Stimulated activated CD8-positive, alpha-beta memory T cell treated with anti-CD3 and anti-CD28 coated beads, Interleukin-2, amount 100 ng/mL, for 1 hour (primary cell): ENCODE measurements at regions not wholly inside any gene's neighbourhood (a gene's known extent, or its start where the extent isn't known, plus 50 kb on each side); places are given as distances from the start of the nearest gene placed in this dataset.

Experiments
- DNase-seq, 2 donors: peaks; one replicate each; pipeline ENCODE4 v3.0.0-alpha.2; 2020; ENCODE audit warnings: low read depth in 2 of 2

DNA sequence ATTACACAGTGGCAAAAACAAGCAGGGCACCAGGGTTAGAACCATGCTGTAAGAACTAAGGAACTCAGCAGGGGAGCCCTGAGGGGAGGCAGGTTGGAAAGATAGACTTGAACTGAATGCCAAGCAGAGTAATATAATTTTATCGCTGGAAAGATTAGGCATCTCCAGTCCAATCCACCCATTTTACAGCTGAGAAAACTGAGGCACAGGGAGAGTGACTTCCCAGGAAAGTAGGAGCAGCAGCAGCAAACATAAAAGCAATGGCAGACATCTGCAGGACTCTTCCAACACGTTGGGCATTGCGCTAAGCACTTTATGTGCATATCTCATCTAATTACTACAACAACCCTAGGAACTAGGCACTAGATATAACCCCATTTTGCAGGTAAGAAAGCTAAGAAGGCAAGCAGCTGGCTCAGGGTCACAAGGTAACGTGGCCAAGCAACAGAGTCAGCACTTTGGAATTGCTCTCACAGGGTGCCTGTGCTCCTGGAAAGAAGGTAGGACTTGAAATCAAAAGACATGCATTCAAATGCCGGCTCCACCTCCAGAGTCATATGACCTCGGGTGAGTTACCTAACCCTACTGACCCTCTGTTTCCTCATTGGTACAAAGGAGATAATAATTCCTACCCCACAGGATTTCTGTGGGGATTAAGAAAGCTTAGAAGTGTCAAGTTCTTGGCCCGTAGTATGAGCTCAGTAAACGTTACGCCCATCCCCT, 215.3 kb downstream of the BARX2 start:
- DNase-seq, result no peak

DNA sequence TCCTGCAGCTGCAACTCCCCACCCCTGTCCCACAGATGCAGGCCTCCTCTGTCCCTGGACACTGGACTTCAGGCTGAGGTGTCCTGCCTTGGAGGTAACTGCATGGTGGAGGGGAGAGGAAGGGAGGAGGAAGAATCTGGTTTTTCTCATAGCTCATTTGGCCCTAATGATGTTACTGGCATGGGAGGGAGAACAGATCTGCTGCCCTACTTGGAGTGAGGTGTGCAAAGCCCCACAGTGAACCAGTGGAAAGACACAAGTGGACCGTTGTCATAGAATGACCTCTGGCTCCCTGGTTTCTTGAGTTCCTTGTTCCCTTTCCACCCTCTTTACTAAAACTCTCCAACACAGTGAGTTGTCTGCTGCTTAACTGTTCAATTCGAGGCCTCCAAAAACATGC, 215.9 kb downstream of the BARX2 start:
- no peak for DNase-seq

DNA sequence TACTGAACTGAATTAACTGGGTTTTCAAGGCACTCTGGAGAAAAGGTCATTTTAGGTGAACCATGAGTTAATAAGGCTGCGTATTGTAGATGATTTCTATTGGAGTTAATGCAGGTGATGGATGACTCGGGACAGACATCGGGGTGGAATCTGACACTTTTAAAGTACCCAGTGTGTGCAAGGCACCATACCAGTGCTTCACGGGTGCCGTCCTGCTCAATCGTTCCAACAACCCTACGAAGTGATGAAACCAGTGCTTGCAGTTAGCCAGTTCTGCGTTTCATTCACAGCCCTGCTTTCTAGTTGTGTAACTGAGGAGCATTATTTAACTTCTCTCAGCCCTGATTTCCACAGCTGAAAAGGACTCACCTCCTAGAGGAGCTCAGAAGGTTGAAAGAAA, 216.5 kb downstream of the BARX2 start:
- no peak for DNase-seq

DNA sequence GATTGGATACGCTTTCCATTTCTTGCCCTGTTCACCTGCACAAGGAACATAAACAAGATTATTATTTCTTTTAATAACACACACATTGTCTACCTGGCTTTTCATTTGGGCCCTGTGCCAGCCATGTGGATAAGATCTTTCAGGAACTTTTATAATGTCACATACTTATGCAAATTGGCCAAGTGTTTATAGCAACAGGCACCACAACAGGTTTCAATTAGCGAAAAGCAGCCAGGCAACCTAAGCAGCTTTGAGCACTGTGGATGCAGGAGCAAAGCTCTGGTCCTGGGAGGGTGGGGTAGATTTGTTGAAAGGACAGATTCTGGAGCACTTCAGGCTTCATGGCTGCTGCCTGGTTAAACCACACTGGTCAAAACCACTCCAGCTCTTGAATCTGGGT, 217.4 kb downstream of the BARX2 start:
- DNase-seq, result no peak

DNA sequence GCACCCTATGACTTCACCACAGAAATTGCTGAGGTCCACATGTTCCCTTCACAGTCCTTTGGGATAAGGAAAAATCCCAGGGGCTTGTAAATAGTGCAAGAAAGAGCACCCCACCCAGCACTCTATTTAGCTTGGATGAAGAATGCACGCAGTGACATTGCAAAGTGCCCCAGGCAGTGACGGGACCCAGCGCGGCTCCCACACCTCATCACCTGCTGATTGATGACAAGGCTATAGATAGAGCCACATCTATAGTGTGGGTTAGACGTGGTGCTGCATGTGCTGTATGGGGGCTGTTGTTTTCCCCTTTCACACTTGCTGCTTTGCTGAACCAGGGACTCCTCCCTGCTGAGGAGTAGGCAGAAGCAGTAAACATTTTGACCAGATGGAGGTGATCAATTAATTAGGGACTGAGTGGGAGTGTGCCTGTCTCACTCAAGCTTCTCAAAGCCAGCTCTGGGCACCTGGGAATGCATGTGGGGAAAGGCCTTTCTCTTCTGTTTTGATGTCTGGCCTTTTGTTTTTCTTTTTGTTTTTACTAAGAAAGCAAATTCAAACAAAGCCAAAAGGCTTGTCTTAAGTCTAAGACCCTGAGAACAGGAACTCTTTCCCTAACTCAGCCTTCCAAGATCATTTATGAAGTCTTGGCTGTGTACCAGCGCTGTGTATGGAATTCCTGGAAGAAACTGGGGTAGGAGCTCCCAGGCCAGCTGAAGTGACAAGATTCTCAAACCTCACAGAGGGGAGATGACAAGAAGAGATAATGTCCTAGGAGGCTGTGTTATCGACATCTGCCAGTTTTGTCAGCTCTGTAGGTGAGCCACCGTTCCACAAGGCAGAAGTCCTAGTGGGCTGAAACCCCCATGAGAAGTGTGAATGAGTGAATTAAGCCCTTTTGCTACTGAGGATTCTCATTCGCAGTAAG, 219.7 kb downstream of the BARX2 start:
- DNase-seq, result no peak

DNA sequence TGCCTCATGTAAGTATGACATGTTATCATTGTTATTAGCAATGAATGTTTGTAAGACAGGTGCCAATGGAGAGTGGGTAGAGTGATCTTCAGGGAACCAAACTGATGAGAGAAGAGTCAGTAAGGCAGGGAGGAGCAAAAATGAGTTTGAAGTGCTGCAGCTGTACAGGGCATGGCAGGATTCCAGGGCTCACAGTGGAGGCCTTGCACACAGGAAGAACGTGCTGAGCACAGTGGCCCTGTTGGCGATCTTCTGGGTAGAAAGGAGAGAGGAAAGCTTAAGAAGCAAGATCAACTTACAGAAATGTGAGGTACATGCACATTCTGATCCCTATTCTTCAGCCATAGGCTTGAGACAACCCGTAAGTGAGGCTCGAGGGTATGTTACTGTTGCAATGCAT, 219.3 kb upstream of the TMEM45B start:
- no peak for DNase-seq

DNA sequence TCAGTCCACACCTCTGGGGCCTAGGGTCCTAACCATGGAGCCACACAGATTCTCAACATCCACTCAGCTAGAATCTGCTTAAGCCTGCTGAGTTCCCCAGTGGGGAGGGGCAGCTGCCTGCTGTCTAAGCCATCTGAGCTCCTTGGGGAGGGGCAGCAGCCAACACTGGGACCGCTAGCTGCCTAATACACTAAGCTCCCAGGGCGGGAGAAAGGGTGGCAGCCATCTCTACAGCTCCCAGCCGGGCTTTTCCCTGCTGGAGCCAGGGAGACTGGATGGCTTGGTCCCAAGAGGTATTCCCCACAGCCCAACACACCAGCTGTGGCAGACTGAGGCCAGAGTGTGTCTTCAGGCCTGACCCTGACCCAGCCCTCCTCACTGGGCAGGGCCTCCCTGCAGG, 217.3 kb upstream of the TMEM45B start:
- DNase-seq, result no peak

DNA sequence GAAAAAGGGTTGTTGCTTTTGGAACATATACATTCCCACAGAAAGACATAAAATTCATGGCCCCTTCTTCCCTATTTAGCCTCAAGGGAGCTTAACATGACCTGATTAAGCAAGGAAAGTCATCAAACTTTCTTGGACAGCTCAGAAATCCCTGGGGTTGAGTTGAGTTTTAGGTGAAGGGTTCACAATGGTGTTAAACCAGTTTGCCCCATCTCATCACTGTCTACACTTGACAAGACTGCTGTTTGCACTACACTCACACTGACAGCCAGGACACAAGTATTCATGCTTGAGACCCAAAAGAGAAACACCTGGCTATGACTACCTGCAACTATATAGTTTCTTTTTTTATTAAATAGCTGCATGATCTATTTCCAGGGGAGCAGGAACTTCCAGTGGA, 209.8 kb upstream of the TMEM45B start:
- no peak for DNase-seq

DNA sequence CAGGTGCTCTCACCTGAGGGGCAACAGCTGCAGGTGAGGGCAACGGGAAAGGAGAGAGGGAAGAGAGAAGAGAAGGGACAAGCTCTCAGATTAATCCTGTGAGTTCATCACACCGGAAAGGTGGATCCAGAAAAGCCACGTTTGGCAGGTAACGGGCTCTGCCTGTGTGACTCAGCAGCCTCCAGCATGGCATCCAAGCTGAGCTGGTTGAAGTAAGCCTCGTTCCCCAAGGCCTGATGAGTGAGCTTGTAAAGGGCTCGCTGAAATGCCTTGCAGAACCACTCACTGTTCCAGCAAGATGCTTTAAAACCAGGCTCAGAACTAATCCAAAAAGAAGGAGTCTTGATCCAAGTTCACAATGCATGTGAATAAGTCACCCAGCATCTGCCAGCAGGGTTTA, 206.9 kb upstream of the TMEM45B start:
- DNase-seq, result no peak

DNA sequence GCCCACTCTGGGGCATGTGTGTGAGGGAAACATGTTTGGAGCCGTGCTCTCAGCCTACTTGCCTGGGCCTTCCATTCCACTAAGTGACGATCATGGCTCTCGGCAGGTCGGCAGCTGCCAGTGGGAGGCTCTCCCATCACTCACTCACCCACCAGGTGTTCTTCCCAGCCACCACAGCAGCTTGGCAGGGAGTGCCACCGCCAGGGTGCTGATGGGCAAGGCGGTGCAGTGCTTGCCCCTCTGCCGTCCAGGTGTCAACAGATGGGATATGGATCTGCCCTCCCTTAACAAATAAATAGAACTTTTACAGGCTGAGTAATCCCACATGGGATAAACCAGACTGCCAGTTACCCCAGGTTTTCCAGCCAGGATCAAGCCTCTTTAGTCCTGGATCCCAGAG, 205.5 kb upstream of the TMEM45B start:
- DNase-seq, result no peak

DNA sequence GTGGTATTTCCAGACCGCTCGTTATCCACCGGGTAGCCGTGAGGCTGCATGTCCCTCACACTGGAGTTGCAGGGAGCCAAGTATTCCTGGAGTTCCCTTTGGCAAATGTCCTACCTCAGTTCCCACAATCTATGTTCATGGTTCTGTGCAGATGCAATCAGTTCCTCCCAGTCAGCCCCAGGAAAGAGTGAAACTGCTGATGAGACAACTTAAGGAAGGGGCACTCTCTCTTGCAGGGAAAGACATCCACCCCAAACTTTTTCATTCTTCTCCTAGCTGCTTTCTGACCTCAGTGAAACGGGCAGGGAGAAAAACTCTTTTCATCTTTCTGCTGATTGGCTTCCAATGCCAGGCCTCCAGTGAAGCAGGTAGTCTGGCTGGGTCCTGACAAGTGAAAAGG, 205.1 kb upstream of the TMEM45B start:
- no peak for DNase-seq

DNA sequence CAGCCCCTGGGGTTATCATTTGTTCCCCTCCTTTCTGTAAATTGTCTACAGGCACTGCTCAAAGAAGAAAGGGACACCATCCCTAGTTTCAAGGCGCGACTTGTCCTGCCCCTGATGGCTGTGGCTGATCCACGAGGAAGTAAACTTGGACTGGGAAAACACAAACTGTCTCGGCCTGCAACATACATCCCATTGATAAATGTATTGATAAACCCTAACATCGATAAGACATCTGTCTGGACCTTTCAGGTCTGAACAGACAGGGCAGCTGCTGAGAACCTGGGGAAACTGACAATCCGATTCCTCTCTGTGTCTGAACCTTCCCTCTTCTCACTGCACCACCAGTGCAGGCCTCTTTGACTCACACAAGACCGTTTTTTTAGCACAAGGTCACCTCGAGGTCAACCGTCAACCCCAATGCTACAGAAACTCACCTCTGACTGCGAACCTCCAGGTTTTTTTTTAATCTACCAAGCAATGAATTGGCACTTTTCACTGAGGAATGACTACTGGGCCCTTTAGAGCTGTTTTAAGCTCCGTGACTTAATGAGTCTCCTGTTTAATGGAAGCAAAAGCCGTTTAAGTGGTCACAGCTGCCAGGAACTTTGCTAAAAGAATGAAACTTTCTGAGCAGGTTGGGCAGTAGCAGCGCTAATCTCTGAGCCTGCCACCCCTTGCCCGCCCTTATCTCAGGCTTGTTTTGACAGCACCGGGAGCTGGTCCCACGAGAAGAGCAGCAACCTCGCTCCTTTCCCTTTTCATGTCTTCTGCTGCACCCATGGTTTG, 203.8 kb upstream of the TMEM45B start:
- no peak for DNase-seq

DNA sequence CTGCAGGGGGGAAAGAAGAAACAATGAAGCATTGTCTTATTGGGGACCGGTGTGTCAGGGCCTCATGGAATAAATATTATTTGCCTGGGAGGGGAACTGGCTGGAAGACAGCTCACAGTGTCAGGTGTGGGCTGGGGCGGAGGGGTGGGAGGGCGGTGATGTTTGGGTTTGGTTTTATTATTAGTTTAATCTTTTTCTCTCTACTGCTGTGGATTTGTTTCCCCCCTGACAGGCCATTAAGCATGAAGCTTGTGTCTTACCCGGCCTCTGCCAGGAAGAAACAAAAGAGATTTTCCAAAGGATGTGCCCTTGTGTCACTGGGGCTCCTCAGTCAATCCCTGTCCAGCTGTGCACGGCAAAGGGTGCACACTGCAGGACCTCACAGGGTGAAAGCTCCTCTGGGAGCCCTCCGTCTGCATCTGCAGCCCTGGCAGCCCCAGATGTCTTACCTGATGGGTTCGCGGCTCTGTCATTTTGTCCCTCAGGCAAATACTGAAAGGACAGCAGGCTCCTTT, 203.1 kb upstream of the TMEM45B start:
- no peak for DNase-seq

DNA sequence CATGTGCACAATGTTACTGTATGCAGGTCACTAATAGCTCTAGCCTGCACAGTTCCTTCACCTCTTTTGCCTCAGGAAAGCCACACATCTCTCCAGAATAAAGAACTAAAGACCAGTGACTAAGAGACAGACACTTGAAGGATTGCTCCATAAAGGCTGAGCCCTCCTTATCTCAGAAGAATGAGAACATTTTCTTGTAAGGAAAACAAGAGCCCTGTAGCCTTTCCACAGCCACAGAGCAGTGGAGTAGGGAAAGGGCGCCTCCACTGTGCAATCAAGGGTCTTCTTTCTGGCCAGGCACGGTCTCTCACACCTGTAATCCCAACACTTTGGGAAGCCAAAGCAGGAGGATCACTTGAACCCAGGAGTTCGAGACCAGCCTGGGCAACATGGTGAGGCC, 202.6 kb upstream of the TMEM45B start:
- no peak for DNase-seq

DNA sequence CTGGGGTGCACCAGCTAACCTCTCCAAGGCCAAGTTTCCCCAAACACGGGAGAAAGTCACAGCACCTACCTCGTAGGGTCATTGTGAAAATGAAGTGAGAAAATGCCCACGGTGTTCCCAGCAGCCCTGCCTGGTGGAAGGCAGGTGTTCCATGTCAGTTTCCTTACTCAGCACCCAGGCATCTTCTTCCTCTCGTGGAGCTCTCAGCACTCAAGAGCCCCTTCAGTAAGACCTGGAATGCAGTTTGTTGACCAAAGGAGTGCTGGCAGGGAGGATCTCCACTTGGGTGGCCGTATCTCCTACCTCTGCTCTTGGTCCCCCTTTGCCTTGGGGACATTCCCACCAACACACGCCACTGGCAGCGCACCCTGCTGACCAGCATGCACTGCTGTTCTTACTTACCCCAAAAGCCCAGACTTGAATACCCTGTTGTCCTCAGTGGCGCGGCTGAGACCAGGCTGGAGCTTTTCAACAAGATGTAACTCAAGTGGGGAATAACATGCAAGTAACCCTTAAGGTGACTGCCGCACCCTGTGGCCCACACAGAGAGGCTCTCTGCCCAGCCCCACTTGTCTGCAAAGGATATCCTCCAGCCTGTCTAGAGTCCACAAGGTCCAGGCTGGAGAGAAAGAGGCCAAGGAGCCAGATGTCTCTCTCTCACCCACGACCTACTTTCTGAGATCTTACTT, 201.2 kb upstream of the TMEM45B start:
- DNase-seq, result no peak

DNA sequence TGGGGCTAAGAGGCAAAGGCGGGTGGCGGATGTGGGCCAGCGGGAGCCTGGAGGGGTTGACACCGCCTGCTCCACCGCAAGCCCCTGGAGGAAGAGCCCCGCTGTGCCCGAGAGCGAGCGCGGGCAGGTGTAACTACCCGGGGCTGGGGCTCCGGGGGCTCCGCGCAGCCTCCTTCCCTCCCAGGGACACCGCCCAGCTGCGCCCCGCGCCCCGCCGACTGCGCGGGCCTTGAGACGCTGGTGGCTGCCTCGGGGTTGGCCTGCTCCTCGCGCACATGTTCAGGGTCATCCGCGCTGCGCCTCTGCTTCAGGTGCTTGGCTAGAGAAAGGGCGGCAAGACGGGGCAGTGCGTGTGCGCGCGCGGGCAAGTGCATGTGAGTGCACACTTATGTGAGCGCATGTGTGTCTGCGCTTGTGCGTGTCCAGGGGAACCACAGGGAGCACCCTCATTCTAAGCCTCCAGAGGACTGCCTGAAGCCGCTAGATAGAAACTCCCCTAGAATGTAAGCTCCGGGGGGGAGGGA, 197.5 kb upstream of the TMEM45B start:
- no peak for DNase-seq

DNA sequence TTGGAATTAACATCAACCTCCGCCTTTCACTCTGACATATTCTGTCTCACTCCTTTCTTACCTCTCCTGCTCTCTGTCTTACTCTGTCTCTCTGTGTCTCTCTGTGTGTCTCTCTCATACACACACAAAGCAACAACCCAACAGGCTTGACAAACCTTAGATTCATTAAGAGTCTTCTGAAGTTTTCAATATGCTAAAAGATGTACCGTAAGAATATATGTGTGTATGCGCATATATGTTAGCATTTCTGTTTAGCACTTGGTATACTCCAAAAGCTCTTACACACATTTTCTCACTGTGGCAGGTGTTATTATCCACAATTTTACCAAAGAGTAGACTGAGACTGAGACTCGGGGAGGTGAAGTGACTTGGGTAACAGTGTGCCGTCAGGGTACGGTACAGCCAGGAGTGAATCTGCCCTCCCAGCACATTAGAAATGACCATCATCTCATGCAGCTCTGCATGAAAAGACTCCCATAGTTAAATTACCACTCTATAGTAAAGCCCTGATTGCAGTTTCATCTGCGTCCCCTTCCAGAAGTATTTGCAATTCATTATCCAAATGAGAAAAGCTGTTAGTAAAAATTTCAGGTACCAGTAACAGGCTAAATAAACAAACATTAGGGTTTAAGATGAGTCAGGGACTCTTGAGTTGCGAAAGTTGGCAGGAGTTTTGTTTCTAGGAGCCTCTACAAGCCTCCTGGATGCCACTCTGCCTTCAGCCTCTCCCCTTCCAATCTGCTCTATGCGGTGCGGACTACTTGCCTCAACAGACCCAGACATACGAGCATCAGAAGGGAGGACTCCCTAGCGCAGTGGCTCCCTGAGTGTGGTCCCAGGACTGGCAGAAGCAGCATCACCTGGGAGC, 195.2 kb upstream of the TMEM45B start:
- DNase-seq, result no peak

DNA sequence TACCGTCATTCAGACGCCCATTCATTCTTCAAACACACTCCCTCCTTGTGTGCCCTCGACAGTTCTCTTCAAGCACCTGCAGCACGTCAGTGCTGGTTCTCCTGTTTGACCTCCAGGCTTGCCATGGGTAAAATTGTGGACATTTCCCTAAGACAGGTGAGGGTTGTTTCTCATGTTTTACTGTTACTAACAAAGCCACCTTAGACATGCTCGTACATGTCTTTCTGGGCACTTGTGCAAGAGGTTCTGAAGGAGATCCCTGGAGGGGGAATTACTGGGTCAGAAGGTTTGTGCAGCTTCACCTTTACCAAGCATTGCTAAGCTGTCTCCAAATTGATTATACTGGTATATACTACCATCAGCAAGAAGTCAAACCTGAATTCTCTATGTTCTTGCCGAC, 189.7 kb upstream of the TMEM45B start:
- DNase-seq, result no peak

DNA sequence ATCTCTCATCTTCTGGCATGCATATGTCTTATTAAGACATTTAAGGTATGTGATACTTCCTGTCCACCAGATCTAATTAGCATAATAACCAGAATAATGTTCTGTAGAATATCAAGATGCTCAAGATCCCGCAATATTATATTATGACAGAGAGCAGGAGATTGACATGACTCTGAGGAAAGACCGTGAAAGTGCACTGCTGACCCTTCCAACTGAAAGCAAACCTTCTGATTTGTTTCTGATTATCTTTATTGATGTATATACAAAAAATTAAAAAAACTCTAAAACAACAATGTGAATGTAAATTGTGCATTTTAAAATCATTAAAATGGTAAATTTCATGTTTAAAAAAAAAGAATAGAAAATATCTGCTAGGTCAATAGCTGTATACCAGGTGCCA, 184.4 kb upstream of the TMEM45B start:
- DNase-seq, result no peak

DNA sequence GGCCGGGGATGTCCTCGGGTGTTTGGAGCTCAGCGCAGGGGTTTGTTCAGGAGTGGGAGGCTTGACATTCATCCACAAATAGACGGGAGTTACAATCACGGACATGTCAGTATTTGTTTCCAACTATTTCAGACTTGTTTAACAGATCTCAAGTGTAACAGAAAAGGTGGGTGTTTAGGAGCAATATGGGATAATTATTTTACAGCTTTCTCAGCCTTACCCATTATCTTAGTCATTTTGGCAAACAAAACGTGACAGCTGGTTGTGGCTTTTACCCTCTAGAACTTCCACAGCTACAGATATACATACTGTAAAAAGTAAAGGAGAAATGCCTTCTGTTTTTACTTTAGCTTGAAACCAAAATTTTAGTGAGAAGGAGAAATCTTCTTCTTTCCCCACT, 178.7 kb upstream of the TMEM45B start:
- no peak for DNase-seq
